GM19043 (cell line): ENCODE measurements at regions not wholly inside any gene's neighbourhood (a gene's known extent, or its start where the extent isn't known, plus 50 kb on each side); places are given as distances from the start of the nearest gene placed in this dataset.

ENCODE experiments used
- ATAC-seq: cut with Tn5 transposase; IDR thresholded peaks from one replicate; pipeline ENCODE4 v1.9.1; 2021; ENCODE audit warnings: low read depth; ENCODE audit not compliant: unreplicated experiment

DNA sequence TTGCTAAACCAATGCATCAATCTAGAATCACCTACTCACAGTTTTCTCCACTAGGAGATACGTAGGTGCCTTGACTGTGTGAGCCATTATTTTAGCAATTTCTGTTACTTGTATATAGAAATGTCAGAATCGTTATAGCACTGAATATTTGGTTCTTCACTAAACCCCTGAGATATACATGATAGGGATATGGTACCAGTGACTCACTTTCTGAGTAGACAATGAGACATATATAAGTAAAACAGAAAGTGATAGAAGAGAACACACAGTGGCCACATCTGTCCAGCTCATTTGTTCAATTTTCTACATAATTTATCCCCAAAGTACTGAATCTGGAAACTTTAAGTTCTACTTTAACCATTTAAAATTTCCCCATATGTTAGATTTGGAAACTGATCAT is 1505.5 kb upstream of the TMEM132C start:
- ATAC-seq = no peak

DNA sequence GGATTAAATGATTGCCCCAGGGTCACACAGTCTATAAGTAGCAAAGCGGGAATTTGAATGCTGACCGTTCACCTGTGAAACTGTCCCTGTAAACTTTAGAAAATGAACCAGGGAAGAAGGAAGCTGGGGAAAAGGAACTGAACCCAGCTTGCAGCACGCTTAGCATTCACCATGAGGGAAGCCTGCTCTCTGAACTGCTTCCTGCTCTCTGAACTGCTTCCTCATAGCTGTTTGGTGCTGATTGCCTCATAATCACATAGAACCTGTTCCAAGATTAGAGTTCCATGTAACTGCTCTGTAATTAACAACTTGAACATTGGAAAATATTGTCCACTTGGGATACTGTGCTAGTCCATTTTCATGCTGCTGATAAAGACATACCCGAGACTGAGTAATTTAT is 1504.8 kb upstream of the TMEM132C start:
- ATAC-seq = no peak

DNA sequence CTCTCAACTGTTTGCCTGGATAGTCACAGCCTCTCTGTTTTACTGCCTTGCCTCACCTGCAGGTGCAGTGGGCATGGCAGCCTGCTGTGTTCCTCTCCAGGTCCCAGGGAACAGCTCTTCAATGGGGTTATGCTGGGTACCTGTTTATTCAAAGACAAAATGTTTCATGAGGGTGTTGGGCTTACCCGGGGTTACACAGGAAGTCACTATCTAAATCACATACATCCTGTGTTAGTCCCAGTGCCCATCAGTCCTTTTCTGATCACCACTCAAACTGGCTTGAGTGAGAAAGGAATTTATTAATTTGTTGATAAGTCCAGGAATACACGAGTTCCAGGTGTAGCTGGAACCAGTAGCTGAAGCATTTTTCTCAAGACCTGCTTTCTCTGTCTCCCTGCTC is 1503.6 kb upstream of the TMEM132C start:
- ATAC-seq = no peak

DNA sequence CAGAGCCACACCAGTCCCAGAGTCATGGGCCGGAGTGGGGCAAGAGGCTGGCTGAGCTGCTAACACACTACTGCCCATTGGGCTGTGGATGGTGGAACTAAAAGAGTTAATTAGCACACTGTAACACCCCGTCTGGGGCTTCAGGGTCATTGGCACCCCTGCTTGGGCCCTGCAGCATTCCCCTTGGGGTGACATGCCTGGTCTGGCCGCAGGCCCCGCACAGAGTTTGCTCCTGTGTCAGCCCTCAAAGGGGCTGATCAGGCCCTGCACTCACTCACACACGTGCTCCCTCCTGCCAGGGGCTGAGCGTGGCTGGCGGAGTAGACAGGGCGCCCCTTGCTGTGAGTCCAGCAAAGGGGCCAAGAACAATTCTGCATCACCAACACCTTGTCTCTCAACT is 1499.6 kb upstream of the TMEM132C start:
- no peak for ATAC-seq

DNA sequence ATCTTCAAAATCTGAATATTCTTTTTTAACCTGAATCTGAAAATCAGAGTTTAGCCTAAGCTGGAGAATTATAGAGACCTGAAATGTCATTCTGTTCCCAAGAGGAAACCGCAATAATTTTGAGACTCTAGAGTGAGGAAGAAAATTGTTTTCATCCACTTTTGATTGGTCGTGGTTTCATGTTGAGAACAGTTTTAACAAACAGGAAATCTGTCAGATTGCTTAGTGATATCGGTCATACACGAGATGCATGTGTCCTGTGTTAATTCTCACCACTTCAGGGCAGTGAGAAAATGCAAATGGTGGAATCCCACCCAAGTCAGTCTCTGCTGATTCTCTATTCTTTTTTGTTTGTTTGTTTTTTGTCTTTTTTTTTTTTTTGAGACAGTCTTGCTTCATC is 1498.5 kb upstream of the TMEM132C start:
- no peak for ATAC-seq

DNA sequence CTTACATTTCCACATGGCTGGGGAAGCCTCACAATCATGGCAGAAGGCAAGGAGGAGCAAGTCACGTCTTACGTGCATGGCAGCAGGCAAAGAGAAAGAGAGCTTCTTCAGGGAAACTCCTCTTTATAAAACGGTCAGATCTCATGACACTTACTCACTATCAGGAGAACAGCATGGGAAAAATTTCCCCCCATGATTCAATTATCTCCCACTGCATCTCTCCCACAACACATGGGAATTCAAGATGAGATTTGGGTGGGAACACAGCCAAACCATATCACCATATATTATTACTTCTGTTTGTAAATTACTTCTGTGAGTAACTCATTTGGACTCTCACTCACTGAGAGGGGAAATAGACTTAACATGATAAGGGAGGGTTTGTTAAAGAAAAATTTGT is 1496.8 kb upstream of the TMEM132C start:
- ATAC-seq = no peak

DNA sequence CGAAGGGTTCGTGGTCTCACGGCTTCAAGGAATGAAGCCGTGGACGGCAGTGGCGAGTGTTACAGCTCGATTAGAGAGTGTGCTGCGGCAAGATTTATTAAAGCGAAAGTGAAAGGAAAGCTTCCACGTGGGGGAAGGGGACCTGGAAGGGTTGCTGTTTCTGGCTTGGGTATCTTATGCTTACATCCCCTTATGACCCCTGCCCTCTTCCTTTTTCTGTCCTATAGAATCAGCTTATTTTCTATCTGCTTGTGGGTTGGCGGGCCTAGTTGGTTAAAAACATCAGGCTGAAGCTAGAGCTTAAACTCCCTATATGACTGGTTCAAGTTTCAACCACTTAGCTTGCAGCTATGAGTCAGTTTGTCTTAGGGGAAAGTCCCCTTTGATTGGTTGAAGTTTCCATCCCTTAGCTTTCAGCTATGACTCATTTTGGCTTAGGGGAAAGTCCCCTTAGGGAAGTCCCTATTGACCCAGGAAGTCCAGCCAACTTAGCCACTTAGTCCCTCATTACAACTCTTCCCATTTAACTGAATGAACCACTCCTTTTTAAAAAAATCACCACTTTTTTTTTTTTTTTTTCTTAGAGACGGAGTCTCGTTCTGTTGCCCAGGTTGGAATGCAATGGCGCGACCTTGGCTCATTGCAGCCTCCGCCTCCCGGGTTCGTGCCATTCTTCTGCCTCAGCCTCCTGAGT is 1494.7 kb upstream of the TMEM132C start:
- ATAC-seq = peak; percentile 73

DNA sequence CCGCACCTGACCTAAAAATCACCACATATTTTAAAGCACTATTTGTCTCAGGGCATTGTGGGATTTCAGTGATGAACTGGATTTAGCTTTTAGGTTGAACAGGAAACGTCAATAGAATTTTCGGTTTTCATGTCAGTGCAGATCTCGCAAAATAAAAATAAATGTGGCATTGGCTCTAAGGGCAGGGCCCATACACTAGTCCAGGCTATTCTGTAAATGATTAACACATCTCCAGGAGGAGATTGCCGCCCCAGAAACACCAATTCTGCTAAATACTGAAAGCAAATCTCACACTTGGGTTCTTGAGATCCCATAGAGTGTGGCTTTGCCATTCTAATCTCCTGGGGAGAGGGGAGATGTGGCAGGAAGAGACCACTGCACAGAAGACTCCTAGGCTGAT is 1494.0 kb upstream of the TMEM132C start:
- no peak for ATAC-seq

DNA sequence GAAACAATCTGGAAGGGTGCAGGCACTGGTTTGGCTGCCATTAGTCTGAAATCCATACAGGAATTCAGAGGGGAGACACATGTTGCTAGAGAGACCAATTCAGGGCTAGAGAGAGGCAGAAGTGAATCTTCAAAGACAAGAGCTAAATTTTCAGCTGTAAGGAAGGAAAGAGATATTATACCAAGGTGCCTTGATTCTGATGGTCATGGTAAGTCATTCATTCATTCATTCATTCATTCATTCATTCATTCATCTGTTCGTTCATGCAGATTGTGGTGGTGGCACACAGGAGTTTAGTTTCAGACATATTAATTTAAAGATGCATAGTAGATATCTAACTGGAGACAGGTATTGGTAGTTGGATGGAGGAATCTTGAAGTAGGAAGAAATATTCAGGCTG is 1493.5 kb upstream of the TMEM132C start:
- ATAC-seq = no peak

DNA sequence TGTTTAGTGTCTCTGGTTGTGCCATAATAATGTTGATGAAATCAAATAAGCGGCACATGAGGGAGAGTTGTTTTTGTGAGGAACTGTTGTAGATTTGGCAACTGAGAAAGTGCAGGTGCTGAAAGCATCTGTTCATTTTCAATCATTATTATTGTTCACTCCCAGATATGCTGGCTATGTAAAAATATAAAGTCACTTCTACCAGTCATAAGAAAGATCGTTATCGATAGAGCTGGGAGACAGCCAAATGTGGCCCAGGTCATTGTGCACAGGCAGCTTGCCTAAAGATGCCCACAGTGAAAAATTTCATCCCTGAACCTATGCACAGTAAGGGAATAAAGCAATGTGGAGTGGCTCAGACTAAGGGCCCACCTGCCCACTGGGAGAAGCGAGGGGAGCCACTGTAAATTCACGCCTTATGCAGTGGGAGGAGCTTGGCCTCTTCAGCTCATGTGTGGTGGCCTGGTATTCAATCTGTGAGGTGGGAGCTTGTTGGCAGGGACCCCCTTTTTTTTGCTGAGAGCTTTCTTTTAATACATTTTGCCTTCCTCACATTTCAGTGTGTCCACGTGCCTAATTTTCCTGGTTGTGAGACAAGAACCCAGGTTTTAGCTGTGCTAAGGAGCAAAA is 1490.8 kb upstream of the TMEM132C start:
- no peak for ATAC-seq

DNA sequence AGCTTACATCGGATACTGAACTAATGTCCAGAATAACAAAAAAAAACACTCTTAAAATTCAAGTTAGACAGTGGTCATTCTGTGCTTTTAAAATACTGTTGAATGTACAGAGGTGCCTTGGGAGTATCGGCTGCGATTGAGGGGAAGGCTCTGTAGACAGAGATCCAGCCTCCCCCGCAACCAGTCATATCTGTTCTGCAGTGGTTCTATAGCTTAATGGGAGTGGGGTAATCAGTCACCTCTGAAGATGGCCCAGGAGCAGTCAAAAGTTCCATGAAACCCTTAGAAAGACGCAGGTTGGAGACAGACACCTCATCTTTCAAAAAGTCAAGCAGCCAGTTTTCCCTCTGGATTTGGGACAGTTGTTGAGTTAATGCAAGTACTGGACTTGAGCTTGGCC is 1486.6 kb upstream of the TMEM132C start:
- no peak for ATAC-seq

DNA sequence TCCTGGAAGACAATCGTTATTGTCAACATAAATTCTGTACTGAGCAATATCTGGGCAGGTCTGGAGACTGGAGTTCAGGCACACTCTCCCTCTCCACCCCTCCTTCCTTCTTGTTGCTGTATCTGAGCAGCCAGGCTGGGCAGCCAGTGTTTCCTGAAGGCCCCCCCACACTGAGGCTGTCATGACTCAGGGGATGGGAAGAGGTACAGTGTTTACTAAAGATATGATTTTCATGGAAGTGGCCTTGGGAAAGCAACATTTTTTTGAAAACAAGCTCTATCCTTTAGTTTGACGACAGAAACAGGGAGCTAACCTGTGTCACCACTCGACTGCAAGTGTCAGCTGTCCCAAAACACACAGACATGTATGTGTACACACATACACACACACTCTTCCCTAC is 1485.4 kb upstream of the TMEM132C start:
- no peak for ATAC-seq

DNA sequence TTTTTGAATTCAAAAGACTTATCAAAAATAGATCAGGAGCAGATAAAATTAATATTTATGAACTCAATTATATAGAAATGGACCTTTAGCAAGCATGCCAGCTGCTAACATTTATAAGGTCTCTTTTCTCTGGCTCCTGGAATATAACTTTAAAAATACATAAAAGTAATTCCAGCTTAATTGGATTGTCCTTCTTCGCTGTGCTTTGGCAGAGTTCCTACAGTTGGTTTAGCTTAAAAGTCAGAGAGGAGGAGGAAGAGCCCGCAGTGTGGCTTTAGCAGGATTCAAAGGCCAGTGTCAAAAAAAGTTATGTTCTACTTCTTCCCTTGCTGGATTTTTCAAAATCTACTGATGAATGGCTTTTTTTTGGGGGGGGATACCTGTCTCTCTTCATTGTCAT is 1484.9 kb upstream of the TMEM132C start:
- no peak for ATAC-seq

DNA sequence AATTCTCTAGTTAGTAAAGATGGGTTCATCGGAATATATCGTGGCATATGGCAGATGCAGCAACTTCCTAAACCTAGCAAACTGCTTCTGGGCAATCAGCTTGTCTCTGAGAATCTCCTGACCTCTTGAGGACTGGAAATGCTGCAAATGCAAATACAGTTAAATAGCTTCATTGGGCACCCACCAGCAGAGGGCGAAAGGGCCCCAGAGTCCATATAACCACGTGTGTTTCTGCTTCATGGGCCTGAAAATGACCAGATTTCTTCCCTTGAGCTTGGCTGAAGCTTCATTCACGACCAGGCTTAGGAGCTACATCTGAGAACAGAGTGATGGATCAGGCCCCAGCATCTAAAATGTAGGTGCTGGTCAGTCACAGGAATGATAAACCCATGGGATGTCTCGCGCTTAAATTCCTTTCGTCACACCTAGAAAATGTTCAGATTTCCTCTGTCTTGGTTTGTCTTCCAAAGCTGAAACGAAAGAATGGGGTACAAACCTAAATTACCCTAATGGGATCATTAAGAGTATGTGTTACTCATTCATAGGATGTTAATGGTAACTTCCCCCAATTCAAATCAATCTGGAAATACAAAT is 1482.5 kb upstream of the TMEM132C start:
- ATAC-seq = no peak

DNA sequence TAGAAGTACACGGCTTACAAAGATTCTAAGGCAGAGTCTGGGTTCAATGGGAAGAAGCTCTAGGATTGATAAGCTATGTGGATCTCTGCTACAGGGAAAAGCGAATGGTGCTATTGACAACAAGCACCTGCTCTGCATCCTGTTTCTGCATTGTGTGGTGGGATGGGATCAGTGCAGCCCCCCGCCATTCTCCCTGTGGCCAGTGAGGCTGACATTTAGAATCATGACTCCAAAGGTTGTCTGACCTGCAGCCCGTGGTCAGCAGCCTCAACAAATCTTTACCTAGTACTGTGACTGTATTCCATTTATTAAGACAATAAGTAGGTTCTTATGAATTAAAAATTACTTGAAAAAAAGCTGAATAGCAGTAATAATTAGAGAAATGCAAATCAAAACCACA is 1477.0 kb upstream of the TMEM132C start:
- ATAC-seq = no peak

DNA sequence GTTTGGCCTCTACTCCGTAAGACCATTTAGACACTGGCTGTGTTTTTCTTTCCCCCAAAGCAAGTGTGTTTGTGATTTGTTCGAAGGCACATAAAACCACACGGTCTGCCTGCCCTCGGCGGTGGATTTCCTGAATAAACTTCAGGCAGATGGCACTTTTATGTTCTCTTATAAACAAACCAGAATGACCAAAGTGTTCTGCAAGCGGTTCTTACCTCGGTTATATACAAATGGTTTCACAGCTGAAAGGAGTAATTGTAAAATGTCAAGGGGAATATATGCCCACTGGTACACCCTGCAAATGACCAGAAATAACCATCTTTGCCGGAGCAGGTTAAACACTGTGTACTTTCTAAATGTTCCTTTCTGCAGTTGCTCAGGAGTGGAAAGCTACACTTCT is 1475.8 kb upstream of the TMEM132C start:
- ATAC-seq = no peak

DNA sequence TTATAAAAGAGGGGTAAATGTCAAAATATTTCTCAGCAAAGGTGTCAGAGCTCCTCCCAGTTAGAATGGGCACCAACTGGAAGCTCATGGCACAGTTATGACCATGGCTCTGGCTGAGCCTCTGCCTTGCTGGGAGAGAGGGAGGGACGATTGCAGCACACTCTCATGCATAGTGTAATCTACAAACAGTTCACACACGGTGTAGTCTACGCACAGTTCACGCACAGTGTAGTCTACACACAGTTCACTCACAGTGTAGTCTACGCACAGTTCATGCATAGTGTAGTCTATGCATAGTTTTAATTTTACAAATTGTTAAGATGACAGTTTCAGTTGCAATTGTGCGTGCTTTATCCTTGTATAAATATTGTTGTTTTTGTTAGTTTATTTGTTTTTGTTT is 1474.6 kb upstream of the TMEM132C start:
- ATAC-seq = no peak

DNA sequence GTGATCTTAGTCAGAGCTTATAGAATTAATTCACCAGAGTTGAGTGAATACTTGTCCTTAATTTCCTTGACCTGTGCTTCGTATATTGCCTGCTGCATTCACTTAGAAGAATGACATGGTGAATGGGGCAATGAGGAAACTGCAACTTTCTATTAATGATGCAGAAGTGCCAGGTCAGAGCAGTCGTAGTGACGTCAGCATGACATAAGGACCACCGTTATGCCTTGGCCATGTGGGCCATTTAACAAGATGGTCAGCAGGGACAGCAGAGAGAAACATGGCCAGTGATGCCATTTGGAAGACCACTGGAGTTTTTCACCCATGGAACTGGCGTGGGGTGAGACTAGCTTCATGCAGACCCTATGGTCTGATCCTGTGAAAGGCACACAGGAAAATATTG is 1469.4 kb upstream of the TMEM132C start:
- ATAC-seq = no peak

DNA sequence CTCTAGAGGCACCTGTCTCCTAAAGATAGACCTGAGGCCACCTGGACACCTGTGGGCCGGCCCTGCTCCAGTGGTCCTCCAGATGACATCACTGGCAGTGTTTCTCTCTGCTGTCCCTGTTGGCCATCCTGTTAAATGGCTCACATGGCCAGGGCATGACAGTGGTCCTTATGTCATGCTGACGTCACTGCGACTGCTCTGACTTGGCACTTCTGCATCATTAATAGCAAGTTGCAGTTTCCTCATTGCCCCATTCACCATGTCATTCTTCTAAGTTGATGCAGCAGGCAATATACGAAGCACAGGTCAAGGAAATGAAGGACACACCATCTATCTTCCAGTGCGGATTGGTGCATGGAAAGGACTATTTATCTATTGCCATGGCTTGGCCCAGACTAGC is 1468.5 kb upstream of the TMEM132C start:
- no peak for ATAC-seq

DNA sequence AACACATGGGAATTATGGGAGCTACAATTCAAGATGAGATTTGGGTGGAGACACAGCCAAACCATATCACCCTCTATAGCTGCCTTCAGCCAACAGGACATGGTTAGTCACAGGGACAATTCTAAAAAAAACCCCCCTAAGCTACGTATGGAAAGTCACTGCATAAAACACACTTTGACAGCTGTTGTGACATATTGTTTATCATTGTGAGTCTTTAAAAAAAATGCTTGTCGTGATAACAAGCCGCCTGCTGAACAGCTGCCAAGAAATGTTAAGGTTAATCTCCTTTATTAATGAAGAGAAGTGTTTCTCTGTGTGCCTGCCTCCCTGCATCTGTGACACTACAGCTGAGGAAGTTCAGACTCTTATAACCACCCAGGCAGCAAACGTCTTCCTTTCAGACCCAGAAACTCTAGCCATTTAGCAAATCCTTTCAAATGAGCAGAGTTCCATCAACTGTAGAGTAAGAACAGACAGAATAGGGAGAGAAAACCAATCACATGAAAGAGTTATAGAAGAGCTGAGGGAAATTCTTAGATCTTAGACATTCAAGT is 1459.6 kb upstream of the TMEM132C start:
- no peak for ATAC-seq

DNA sequence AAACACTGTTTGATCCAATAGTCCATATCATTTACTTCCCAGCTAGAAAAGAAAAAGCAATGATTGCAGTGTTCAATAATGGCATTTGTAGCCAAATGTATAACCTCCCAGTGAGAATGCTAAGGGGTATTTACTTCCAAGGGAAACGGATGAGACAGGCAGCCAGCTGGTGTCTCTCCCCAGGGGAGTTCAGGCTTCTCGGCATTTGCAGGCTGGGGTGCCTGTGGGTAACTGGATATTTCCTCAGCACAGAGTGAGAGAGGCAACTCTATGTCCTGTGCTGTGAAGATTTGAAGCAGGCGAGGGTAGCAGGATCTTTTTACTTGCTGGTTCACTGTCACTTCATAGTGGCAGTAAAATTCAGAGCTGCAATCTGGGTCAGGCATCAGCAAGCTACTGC is 1455.6 kb upstream of the TMEM132C start:
- ATAC-seq = no peak

DNA sequence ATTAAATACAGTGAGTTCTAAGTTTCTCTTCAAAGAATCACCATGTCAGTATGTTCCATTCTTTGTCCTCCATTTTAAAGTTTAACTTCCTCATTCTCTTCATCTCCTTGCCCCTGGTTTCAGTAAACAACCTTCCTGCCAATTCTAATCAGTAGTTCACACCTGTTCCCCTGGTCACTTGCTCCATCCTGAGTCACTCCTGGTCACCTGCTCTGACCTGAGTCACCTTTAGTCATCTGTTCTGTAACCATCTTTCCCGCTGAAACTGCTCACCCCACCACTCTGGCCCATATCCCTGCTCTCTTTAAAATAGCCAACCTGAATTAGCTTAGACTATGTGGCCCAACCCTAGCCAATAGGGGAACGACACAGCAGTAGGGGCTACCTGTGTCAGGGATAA is 1447.4 kb upstream of the TMEM132C start:
- no peak for ATAC-seq
